Liver (tissue), 8 donors: ENCODE measurements at regions not wholly inside any gene's neighbourhood (a gene's known extent, or its start where the extent isn't known, plus 50 kb on each side); places are given as distances from the start of the nearest gene placed in this dataset.

ENCODE experiments used
- DNase-seq: peaks from one replicate; pipeline ENCODE4 v3.0.0-alpha.2; 2017; ENCODE audit warnings: low spot score
- H3K27ac ChIP-seq, 2 donors: one replicate each; pipeline ENCODE4 v1.7.0; 2013; ENCODE audit warnings: inconsistent platforms in 2 of 2, low read length in 2 of 2, control low read depth in 1 of 2, low read depth in 1 of 2, mild to moderate bottlenecking in 1 of 2
- H3K27me3 ChIP-seq, 4 donors: one replicate each; pipeline versions ENCODE4 v1.6.1 to v1.7.0; 2013; ENCODE audit warnings: low read length in 3 of 4, inconsistent platforms in 1 of 4, mild to moderate bottlenecking in 1 of 4, moderate library complexity in 1 of 4; ENCODE audit not compliant: control insufficient read depth in 4 of 4, insufficient read depth in 4 of 4
- H3K36me3 ChIP-seq, 4 donors: one replicate each; pipeline versions ENCODE4 v1.6.1 to v1.7.0; 2013; ENCODE audit warnings: low read length in 3 of 4, mild to moderate bottlenecking in 3 of 4, low read depth in 1 of 4, moderate library complexity in 1 of 4; ENCODE audit not compliant: control insufficient read depth in 4 of 4, insufficient read depth in 3 of 4
- H3K4me1 ChIP-seq, 4 donors: one replicate each; pipeline versions ENCODE4 v1.6.1 to v1.7.0; 2013; ENCODE audit warnings: low read length in 3 of 4, mild to moderate bottlenecking in 3 of 4, moderate library complexity in 1 of 4; ENCODE audit not compliant: control insufficient read depth in 4 of 4, insufficient read depth in 4 of 4
- H3K4me3 ChIP-seq, 3 donors: one replicate each; pipeline versions ENCODE4 v1.6.1 to v1.7.0; 2013; ENCODE audit warnings: low read length in 3 of 3, control low read depth in 1 of 3, low read depth in 1 of 3, mild to moderate bottlenecking in 1 of 3
- H3K9ac ChIP-seq, 2 donors: one replicate each; pipeline ENCODE4 v1.7.0; 2013; ENCODE audit warnings: low read length in 2 of 2, mild to moderate bottlenecking in 2 of 2, moderate library complexity in 2 of 2, control low read depth in 1 of 2, low read depth in 1 of 2
- H3K9me3 ChIP-seq, 4 donors: one replicate each; pipeline versions ENCODE4 v1.6.1 to v1.7.0; 2013; ENCODE audit warnings: low read length in 3 of 4; ENCODE audit not compliant: control insufficient read depth in 4 of 4
- ATF3 ChIP-seq: IDR thresholded peaks from 2 replicates; pipeline ENCODE4 v1.6.1; 2016; ENCODE audit warnings: antibody characterized with exemption
- CTCF ChIP-seq: fragments of 150-350 bp; IDR thresholded peaks from 2 replicates; pipeline ENCODE4 v1.5.1; 2017; ENCODE audit warnings: improper control_type of control experiment, low read depth, low read length; ENCODE audit not compliant: missing input control
- EGR1 ChIP-seq, 2 donors: IDR thresholded peaks; 2 replicates each; pipeline ENCODE4 v1.6.1; 2016 to 2018; ENCODE audit warnings: antibody characterized with exemption in 2 of 2, low read depth in 2 of 2
- FOXA1 ChIP-seq: IDR thresholded peaks from 2 replicates; pipeline ENCODE4 v1.6.1; 2016; ENCODE audit warnings: antibody characterized with exemption
- GABPA ChIP-seq, 2 donors: IDR thresholded peaks in 1 of 2; conservative IDR thresholded peaks in 1 of 2; 2 replicates each; pipeline ENCODE4 v1.6.1; 2016; ENCODE audit warnings: antibody characterized with exemption in 2 of 2, mild to moderate bottlenecking in 1 of 2, moderate library complexity in 1 of 2
- HNF4A ChIP-seq, 2 donors: conservative IDR thresholded peaks; 2 replicates each; pipeline ENCODE4 v1.6.1; 2016; ENCODE audit warnings: antibody characterized with exemption in 2 of 2, mild to moderate bottlenecking in 2 of 2
- HNF4G ChIP-seq: IDR thresholded peaks from 2 replicates; pipeline ENCODE4 v1.6.1; 2016; ENCODE audit warnings: antibody characterized with exemption
- JUND ChIP-seq, 2 donors: IDR thresholded peaks; 2 replicates each; pipeline ENCODE4 v1.6.1; 2016; ENCODE audit warnings: antibody characterized with exemption in 2 of 2
- MAX ChIP-seq: IDR thresholded peaks from 2 replicates; pipeline ENCODE4 v1.6.1; 2016; ENCODE audit warnings: antibody characterized with exemption
- NR2F2 ChIP-seq: IDR thresholded peaks from 2 replicates; pipeline ENCODE4 v1.6.1; 2016; ENCODE audit warnings: antibody characterized with exemption
- RAD21 ChIP-seq, 2 donors: IDR thresholded peaks; 2 replicates each; pipeline ENCODE4 v1.6.1; 2016; ENCODE audit warnings: antibody characterized with exemption in 2 of 2, mild to moderate bottlenecking in 2 of 2
- REST ChIP-seq: IDR thresholded peaks from 2 replicates; pipeline ENCODE4 v1.6.1; 2016; ENCODE audit warnings: antibody characterized with exemption, mild to moderate bottlenecking
- TAF1 ChIP-seq: conservative IDR thresholded peaks from 2 replicates; pipeline ENCODE4 v1.6.1; 2016; ENCODE audit warnings: antibody characterized with exemption, mild to moderate bottlenecking
- YY1 ChIP-seq: IDR thresholded peaks from 2 replicates; pipeline ENCODE4 v1.6.1; 2016; ENCODE audit warnings: antibody characterized with exemption, mild to moderate bottlenecking
- ZBTB33 ChIP-seq: IDR thresholded peaks from 2 replicates; pipeline ENCODE4 v1.6.1; 2016; ENCODE audit warnings: antibody characterized with exemption
- WGBS: extraction: QIAGEN DNeasy Blood & Tissue Kit; methylation state at CpG from one replicate; pipeline ENCODE4 v1.1.7; 2013; 5-methylcytosine and 5-hydroxymethylcytosine counted together
- donor health status: healthy.
- donor health status: healthy.
- donor health status: healthy.
- donor health status: healthy.
- donor health status: healthy.

GRCh38 chr6:8155259-8156012 is 53.1 kb upstream of the EEF1E1 start:
- Histone ChIP-seq H3K4me3 (no peak overlapping the region), H3K36me3 (no peaks in the 10 kb centered on the region), H3K9me3 (no peaks in the 10 kb centered on the region), H3K27me3 (no peaks in the 10 kb centered on the region), H3K9ac (no peak overlapping the region), H3K4me1 (no peaks in the 10 kb centered on the region), H3K27ac (no peak overlapping the region)
- 77% methylated on average over 2 of the region's 2 CpGs for WGBS
- DNase-seq, result no peak
- TF ChIP-seq ATF3 (no peak), REST (no peak), HNF4A (conservative IDR thresholded peaks at IDR 0.05) (no peak), RAD21 (IDR thresholded peaks at IDR 0.05) (no peak), YY1 (no peak), TAF1 (no peak), JUND (IDR thresholded peaks at IDR 0.05) (no peak), FOXA1 (no peak), NR2F2 (no peak), GABPA (IDR thresholded peaks at IDR 0.05 in 1 of 2, conservative IDR thresholded peaks at IDR 0.05 in 1 of 2) (no peak), ZBTB33 (no peak), MAX (no peak), EGR1 (IDR thresholded peaks at IDR 0.05; ENCODE audit: low read depth in 2 of 2) (no peak), CTCF (no peak), HNF4G (no peak)
